HG02763 (cell line): ENCODE measurements at regions not wholly inside any gene's neighbourhood (a gene's known extent, or its start where the extent isn't known, plus 50 kb on each side); places are given as distances from the start of the nearest gene placed in this dataset.

Experiments
- ATAC-seq: cut with Tn5 transposase; IDR thresholded peaks from one replicate; pipeline ENCODE4 v1.9.1; 2021; ENCODE audit warnings: mild to moderate bottlenecking, moderate library complexity; ENCODE audit not compliant: unreplicated experiment

- ATAC-seq, result no peak
These were observed 805.0 kb downstream of the TBC1D22A start for GRCh38 chr22:47567126-47568090.

- ATAC-seq, result no peak
These were observed 804.0 kb downstream of the TBC1D22A start for GRCh38 chr22:47566491-47566890.

- ATAC-seq, result no peak
These were observed 803.2 kb downstream of the TBC1D22A start for GRCh38 chr22:47565607-47566006.

- ATAC-seq, result no peak
These were observed 802.4 kb downstream of the TBC1D22A start for GRCh38 chr22:47564651-47565434.

- ATAC-seq, result no peak
These were observed 801.7 kb downstream of the TBC1D22A start for GRCh38 chr22:47564158-47564450.

- ATAC-seq, result no peak
These were observed 801.1 kb downstream of the TBC1D22A start for GRCh38 chr22:47563406-47564157.

GRCh38 chr22:47561766-47562165, 799.3 kb downstream of the TBC1D22A start:
- ATAC-seq, result no peak

GRCh38 chr22:47561115-47561675, 798.7 kb downstream of the TBC1D22A start:
- no peak for ATAC-seq

GRCh38 chr22:47558828-47559700, 796.6 kb downstream of the TBC1D22A start:
- no peak for ATAC-seq

- ATAC-seq, result no peak
These were observed 794.0 kb downstream of the TBC1D22A start for GRCh38 chr22:47556473-47556872.

- ATAC-seq, result no peak
These were observed 791.0 kb downstream of the TBC1D22A start for GRCh38 chr22:47553436-47553835.

- ATAC-seq, result no peak
These were observed 790.2 kb downstream of the TBC1D22A start for GRCh38 chr22:47552541-47553205.

GRCh38 chr22:47552024-47552423, 789.6 kb downstream of the TBC1D22A start:
- no peak for ATAC-seq

- ATAC-seq, result no peak
These were observed 789.0 kb downstream of the TBC1D22A start for GRCh38 chr22:47551431-47551775.

- ATAC-seq, result no peak
These were observed 788.3 kb downstream of the TBC1D22A start for GRCh38 chr22:47550524-47551430.

- no peak for ATAC-seq
These were observed 787.4 kb downstream of the TBC1D22A start for GRCh38 chr22:47549741-47550340.

GRCh38 chr22:47548953-47549740, 786.7 kb downstream of the TBC1D22A start:
- ATAC-seq, result no peak
